A673 (cell line): ENCODE measurements at regions not wholly inside any gene's neighbourhood (a gene's known extent, or its start where the extent isn't known, plus 50 kb on each side); places are given as distances from the start of the nearest gene placed in this dataset.

Source experiments
- BruUV-seq: library from RNA; stranded (reverse); fragments of 400-500 nt; replicated peaks from 2 replicates; lab custom pipeline; 2021; lab: Mats Ljungman, UMichigan
- CTCF ChIA-PET: fragments of 300-600 bp; sonication (Branson Sonifier 250); formaldehyde crosslinking; loops from one replicate; lab custom pipeline; 2022; ENCODE audit warnings: antibody characterized with exemption; lab: Charles Lee
- POLR2A ChIA-PET: fragments of 300-600 bp; sonication (Branson Sonifier 250); formaldehyde crosslinking; loops from one replicate; lab custom pipeline; 2022; ENCODE audit warnings: antibody characterized with exemption; ENCODE audit not compliant: low non-redundant PET; lab: Charles Lee
- DNase-seq: peaks from one replicate; pipeline ENCODE4 v3.0.0-alpha.2; 2015; ENCODE audit warnings: low spot score
- H3K27ac ChIP-seq: fragments of 200-600 bp; sonication (generic); 2 replicates; pipeline ENCODE4 v1.5.1; 2016; ENCODE audit warnings: mixed run types, low read depth, mild to moderate bottlenecking, mixed read lengths, antibody characterized with exemption, low read length; ENCODE audit not compliant: poor library complexity, severe bottlenecking
- H3K27me3 ChIP-seq: fragments of 200-600 bp; sonication (generic); replicated peaks from 2 replicates; pipeline ENCODE4 v1.6.1; 2017; ENCODE audit warnings: mixed run types, low read depth, mild to moderate bottlenecking, mixed read lengths, antibody characterized with exemption, low read length; ENCODE audit not compliant: insufficient read depth, poor library complexity
- H3K36me3 ChIP-seq: fragments of 200-600 bp; sonication (generic); 2 replicates; pipeline ENCODE4 v1.6.1; 2016; ENCODE audit warnings: mixed run types, mild to moderate bottlenecking, mixed read lengths, antibody characterized with exemption, low read length; ENCODE audit not compliant: insufficient read depth, poor library complexity, severe bottlenecking
- H3K4me1 ChIP-seq: fragments of 200-600 bp; sonication (generic); 2 replicates; pipeline ENCODE4 v1.6.1; 2017; ENCODE audit warnings: mixed run types, mild to moderate bottlenecking, mixed read lengths, antibody characterized with exemption, low read length; ENCODE audit not compliant: insufficient read depth, poor library complexity, severe bottlenecking
- H3K4me3 ChIP-seq: fragments of 200-600 bp; sonication (generic); 2 replicates; pipeline ENCODE4 v1.5.1; 2016; ENCODE audit warnings: low read depth, mixed run types, mild to moderate bottlenecking, mixed read lengths, low read length; ENCODE audit not compliant: poor library complexity, severe bottlenecking
- H3K9me3 ChIP-seq: fragments of 200-600 bp; sonication (generic); 2 replicates; pipeline ENCODE4 v1.6.1; 2016; ENCODE audit warnings: mixed run types, low read depth, mild to moderate bottlenecking, mixed read lengths, antibody characterized with exemption, low read length; ENCODE audit not compliant: poor library complexity, severe bottlenecking
- EZH2 ChIP-seq: fragments of 200-600 bp; sonication (generic); IDR thresholded peaks from 2 replicates; pipeline ENCODE4 v1.6.1; 2017; ENCODE audit warnings: borderline replicate concordance, low read depth, mild to moderate bottlenecking, mixed read lengths, antibody characterized with exemption, low read length; ENCODE audit not compliant: poor library complexity, severe bottlenecking
- intact Hi-C: fragments of 100-400 bp; cut with micrococcal nuclease; formaldehyde crosslinking; loops from one replicate; pipeline ENCODE4 v1.10.0; 2022; ENCODE audit not compliant: unreplicated experiment
- TF ChIP-seq, protein P1 (sequence below): fragments of 300-800, 200-600 bp; sonication (generic); conservative IDR thresholded peaks from 2 replicates; pipeline ENCODE4 v1.5.1; 2017; ENCODE audit warnings: low read depth, mild to moderate bottlenecking, antibody characterized with exemption, low read length, moderate library complexity, mixed read lengths

DNA sequence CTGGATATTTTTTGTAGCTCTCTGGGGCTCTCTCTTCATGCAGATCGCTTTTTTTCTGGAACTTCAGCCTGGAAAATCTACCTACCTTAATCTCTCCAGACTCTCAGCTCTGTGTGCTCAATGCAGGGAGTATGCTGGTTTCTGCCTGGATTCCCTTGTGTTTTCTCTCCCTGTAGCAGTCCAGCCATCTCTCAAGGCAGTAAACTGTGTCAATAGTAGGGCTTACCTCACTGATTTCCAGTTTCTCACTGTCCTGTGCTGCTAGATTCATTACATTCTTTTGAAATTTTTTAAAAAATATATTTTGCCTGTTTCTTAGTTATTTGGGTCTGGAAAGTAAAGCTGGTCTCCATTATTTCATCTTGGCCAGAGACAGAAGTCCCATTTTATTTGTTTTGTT lies 951.4 kb downstream of the NR2F1-AS1 start:
- Histone ChIP-seq H3K27ac (no peak overlapping the region), H3K4me1 (no peaks in the 10 kb centered on the region), H3K27me3 (no peaks in the 10 kb centered on the region), H3K36me3 (no peaks in the 10 kb centered on the region), H3K9me3 (no peaks in the 10 kb centered on the region), H3K4me3 (no peak overlapping the region)
- CTCF ChIA-PET: no interaction called here
- no peak for DNase-seq
- POLR2A ChIA-PET: no interaction called here
- intact Hi-C loops: no loop called here
- BruUV-seq: no TSS peak
- TF ChIP-seq, protein P1, sequence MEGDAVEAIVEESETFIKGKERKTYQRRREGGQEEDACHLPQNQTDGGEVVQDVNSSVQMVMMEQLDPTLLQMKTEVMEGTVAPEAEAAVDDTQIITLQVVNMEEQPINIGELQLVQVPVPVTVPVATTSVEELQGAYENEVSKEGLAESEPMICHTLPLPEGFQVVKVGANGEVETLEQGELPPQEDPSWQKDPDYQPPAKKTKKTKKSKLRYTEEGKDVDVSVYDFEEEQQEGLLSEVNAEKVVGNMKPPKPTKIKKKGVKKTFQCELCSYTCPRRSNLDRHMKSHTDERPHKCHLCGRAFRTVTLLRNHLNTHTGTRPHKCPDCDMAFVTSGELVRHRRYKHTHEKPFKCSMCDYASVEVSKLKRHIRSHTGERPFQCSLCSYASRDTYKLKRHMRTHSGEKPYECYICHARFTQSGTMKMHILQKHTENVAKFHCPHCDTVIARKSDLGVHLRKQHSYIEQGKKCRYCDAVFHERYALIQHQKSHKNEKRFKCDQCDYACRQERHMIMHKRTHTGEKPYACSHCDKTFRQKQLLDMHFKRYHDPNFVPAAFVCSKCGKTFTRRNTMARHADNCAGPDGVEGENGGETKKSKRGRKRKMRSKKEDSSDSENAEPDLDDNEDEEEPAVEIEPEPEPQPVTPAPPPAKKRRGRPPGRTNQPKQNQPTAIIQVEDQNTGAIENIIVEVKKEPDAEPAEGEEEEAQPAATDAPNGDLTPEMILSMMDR: no peak
- no peak for TF ChIP-seq EZH2

DNA sequence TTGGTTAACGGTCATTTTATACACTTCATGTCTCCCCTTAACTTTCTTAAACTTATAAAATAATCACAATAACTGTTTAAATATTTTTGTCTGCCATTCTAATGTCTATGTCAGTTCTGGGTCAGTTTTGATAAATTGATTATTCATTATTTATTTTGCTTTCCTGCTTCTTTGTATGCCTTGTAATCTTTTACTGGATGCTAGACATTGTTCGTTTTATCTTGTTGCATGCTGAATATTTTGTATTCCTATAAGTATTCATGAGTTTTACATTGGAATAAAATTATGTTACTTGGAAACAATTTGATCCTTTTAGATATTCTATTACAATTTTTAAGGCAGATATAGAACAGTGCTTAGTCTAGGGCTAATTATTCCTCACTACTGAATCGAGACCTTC lies 952.0 kb downstream of the NR2F1-AS1 start:
- Histone ChIP-seq H3K27ac (no peak overlapping the region), H3K9me3 (no peaks in the 10 kb centered on the region), H3K27me3 (no peaks in the 10 kb centered on the region), H3K36me3 (no peaks in the 10 kb centered on the region), H3K4me3 (no peak overlapping the region), H3K4me1 (no peaks in the 10 kb centered on the region)
- DNase-seq: no peak
- TF ChIP-seq, protein P1: no peak
- no peak for TF ChIP-seq EZH2
- intact Hi-C loops: no loop called here
- ChIA-PET CTCF (no interaction called here), POLR2A (no interaction called here)
- no TSS peak for BruUV-seq

DNA sequence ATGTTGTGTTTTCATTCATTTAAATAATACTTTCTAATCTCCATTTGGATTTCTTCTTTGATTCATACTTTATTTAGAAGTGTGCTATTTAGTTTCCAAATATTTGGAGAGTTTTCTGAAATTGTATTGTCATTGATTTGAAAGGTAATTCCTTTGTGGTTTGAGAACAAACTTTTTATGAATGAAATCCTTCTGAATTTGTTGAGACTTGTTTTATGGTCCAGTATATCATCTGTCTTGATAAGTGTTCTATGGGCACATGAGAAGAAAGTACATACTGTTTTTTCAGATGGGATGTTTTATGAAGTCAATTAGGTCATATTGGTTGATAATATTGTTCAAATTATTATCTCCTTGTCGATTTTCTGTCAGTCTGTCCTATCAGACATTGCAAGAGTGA lies 953.8 kb downstream of the NR2F1-AS1 start:
- ChIA-PET POLR2A (no interaction called here), CTCF (no interaction called here)
- no TSS peak for BruUV-seq
- intact Hi-C loops: no loop called here
- Histone ChIP-seq H3K4me3 (no peak overlapping the region), H3K36me3 (no peaks in the 10 kb centered on the region), H3K9me3 (no peaks in the 10 kb centered on the region), H3K27me3 (no peaks in the 10 kb centered on the region), H3K4me1 (no peaks in the 10 kb centered on the region), H3K27ac (no peak overlapping the region)
- no peak for TF ChIP-seq EZH2
- TF ChIP-seq, protein P1: no peak
- no peak for DNase-seq
